ENCODE measurements at regions not wholly inside any gene's neighbourhood (a gene's known extent, or its start where the extent isn't known, plus 50 kb on each side); places are given as distances from the start of the nearest gene placed in this dataset.

DNA sequence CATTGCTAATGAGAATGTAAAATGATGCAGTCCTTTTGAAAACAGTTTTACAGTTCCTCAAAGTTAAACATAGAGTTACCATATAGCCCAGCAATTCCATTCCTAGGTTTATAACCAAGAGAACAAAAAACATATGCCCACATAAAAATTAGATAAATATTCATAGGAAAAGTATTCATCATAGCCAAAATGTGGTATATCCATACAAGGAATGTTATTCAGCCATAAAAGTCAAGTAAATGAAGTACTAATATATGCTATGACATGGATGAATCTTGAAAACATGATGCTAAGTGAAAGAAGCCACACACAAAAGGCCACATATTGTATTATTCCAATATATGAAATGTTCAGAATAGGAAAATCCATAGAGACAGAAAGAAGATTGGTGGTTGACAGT, 158.0 kb upstream of the CARMIL1 start:
- ChIA-PET POLR2A (no interaction called here), CTCF (ENCODE audit: low intra/inter-chr PET ratio, low total read pairs) (no interaction called here)
- Histone ChIP-seq H3K27me3 (ENCODE audit: control insufficient read depth in 1 of 2, insufficient read depth in 2 of 2, low read length in 2 of 2) (peaks cover 0 to 2% of the 10 kb centered on the region in 2 experiments; a peak in 1 of 5 replicates), H3K9me3 (ENCODE audit: low read length) (no peaks in the 10 kb centered on the region), H3K27ac (ENCODE audit: extremely low read length, insufficient read depth, low read length) (no peak overlapping the region), H3K4me2 (ENCODE audit: low read depth, low read length) (no peak overlapping the region), H3K79me2 (ENCODE audit: insufficient read depth, low read length) (no peaks in the 10 kb centered on the region), H3K9ac (ENCODE audit: insufficient read depth, low read depth, low read length) (no peak overlapping the region), H3K36me3 (replicated peaks in 1 of 2; ENCODE audit: control insufficient read depth in 1 of 2, insufficient read depth in 2 of 2, low read length in 2 of 2) (no peaks in the 10 kb centered on the region), H3K4me3 (replicated peaks in 1 of 3; ENCODE audit: insufficient read depth in 1 of 3, low read depth in 2 of 3, low read length in 3 of 3) (no peak overlapping the region), H3K4me1 (ENCODE audit: insufficient read depth, low read length) (no peaks in the 10 kb centered on the region), H4K20me1 (ENCODE audit: insufficient read depth, low read length) (no peaks in the 10 kb centered on the region), H2AFZ (ENCODE audit: low read length) (no peak overlapping the region)
- intact Hi-C loops (cut with micrococcal nuclease; ENCODE audit: unreplicated experiment) (no loop called here), in situ Hi-C loops (cut with HindIII; ENCODE audit: extremely low pct_ligation_motif_present, low pct_unique_long_range_greater_than_20kb) (no loop called here)
- TF ChIP-seq, protein P1, sequence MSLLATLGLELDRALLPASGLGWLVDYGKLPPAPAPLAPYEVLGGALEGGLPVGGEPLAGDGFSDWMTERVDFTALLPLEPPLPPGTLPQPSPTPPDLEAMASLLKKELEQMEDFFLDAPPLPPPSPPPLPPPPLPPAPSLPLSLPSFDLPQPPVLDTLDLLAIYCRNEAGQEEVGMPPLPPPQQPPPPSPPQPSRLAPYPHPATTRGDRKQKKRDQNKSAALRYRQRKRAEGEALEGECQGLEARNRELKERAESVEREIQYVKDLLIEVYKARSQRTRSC (CRISPR knock-in tag; IDR thresholded peaks at IDR 0.05; ENCODE audit: low read depth), result no peak
- TF ChIP-seq ZBTB20 (CRISPR knock-in tag; IDR thresholded peaks at IDR 0.05; ENCODE audit: borderline replicate concordance, low read depth), result no peak
- no peak for TF ChIP-seq ZNF570 (CRISPR knock-in tag; IDR thresholded peaks at IDR 0.05; ENCODE audit: borderline replicate concordance)
- TF ChIP-seq GZF1 (CRISPR knock-in tag; IDR thresholded peaks at IDR 0.05), result no peak
- no TSS peak for BruUV-seq (replicated peaks)
- ATAC-seq (no peak), DNase-seq (ENCODE audit: low spot score) (no peak), FAIRE-seq (no peak)

DNA sequence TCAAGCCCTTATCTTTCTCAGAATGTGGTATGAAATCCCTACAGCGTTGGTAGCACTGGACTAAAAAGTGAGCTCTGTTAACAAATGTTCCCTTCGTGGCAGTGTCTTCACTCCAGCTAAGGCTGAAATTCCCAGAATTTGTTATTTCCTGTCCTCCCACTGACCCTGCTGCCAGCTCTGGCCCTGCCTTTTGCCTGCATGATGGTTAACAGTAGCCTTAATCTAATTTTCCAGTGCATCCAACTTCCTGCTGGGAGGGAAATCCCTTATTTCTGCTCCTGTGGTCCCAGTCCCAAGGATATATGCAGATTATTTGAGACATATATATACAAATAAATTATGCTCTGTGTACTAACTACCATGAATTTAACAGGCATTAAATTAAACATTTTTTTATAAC, 157.2 kb upstream of the CARMIL1 start:
- CTCF ChIA-PET (ENCODE audit: low intra/inter-chr PET ratio, low total read pairs), result no interaction called here
- no peak overlapping the region for H3K9ac ChIP-seq (ENCODE audit: insufficient read depth, low read depth, low read length)
- no peak overlapping the region for H3K4me3 ChIP-seq (replicated peaks in 1 of 3; ENCODE audit: insufficient read depth in 1 of 3, low read depth in 2 of 3, low read length in 3 of 3)
- no peaks in the 10 kb centered on the region for H4K20me1 ChIP-seq (ENCODE audit: insufficient read depth, low read length)
- ATAC-seq, result no peak
- H3K36me3 ChIP-seq (replicated peaks in 1 of 2; ENCODE audit: control insufficient read depth in 1 of 2, insufficient read depth in 2 of 2, low read length in 2 of 2), result no peaks in the 10 kb centered on the region
- no peaks in the 10 kb centered on the region for H3K4me1 ChIP-seq (ENCODE audit: insufficient read depth, low read length)
- H3K9me3 ChIP-seq (ENCODE audit: low read length), result no peaks in the 10 kb centered on the region
- in situ Hi-C loops (cut with HindIII; ENCODE audit: extremely low pct_ligation_motif_present, low pct_unique_long_range_greater_than_20kb) (no loop called here), intact Hi-C loops (cut with micrococcal nuclease; ENCODE audit: unreplicated experiment) (no loop called here)
- POLR2A ChIA-PET, result interaction anchor here (0.6 kb wide), 1 partner anchor 157 kb away, joined by 3 read pairs; the partner anchor contains the start of gene CARMIL1
- DNase-seq (ENCODE audit: low spot score), result no peak
- H3K27ac ChIP-seq (ENCODE audit: extremely low read length, insufficient read depth, low read length), result no peak overlapping the region
- WGBS (ENCODE audit: low lambda C conversion rate), result 26% methylated on average over 2 of the region's 2 CpGs
- no peaks in the 10 kb centered on the region for H3K79me2 ChIP-seq (ENCODE audit: insufficient read depth, low read length)
- peaks cover 0 to 2% of the 10 kb centered on the region in 2 experiments; a peak in 1 of 5 replicates for H3K27me3 ChIP-seq (ENCODE audit: control insufficient read depth in 1 of 2, insufficient read depth in 2 of 2, low read length in 2 of 2)
- no peak overlapping the region for H3K4me2 ChIP-seq (ENCODE audit: low read depth, low read length)
- no peak for FAIRE-seq
- BruUV-seq (replicated peaks), result no TSS peak
- H2AFZ ChIP-seq (ENCODE audit: low read length), result no peak overlapping the region
- no peak for TF ChIP-seq ZNF350 (CRISPR knock-in tag; IDR thresholded peaks at IDR 0.05; ENCODE audit: borderline replicate concordance, low read depth)
- no peak for TF ChIP-seq TERF1 (CRISPR knock-in tag; IDR thresholded peaks at IDR 0.05)
- TF ChIP-seq, protein P2, sequence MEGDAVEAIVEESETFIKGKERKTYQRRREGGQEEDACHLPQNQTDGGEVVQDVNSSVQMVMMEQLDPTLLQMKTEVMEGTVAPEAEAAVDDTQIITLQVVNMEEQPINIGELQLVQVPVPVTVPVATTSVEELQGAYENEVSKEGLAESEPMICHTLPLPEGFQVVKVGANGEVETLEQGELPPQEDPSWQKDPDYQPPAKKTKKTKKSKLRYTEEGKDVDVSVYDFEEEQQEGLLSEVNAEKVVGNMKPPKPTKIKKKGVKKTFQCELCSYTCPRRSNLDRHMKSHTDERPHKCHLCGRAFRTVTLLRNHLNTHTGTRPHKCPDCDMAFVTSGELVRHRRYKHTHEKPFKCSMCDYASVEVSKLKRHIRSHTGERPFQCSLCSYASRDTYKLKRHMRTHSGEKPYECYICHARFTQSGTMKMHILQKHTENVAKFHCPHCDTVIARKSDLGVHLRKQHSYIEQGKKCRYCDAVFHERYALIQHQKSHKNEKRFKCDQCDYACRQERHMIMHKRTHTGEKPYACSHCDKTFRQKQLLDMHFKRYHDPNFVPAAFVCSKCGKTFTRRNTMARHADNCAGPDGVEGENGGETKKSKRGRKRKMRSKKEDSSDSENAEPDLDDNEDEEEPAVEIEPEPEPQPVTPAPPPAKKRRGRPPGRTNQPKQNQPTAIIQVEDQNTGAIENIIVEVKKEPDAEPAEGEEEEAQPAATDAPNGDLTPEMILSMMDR (CRISPR knock-in tag; IDR thresholded peaks at IDR 0.05), result no peak
- TF ChIP-seq, protein P3, sequence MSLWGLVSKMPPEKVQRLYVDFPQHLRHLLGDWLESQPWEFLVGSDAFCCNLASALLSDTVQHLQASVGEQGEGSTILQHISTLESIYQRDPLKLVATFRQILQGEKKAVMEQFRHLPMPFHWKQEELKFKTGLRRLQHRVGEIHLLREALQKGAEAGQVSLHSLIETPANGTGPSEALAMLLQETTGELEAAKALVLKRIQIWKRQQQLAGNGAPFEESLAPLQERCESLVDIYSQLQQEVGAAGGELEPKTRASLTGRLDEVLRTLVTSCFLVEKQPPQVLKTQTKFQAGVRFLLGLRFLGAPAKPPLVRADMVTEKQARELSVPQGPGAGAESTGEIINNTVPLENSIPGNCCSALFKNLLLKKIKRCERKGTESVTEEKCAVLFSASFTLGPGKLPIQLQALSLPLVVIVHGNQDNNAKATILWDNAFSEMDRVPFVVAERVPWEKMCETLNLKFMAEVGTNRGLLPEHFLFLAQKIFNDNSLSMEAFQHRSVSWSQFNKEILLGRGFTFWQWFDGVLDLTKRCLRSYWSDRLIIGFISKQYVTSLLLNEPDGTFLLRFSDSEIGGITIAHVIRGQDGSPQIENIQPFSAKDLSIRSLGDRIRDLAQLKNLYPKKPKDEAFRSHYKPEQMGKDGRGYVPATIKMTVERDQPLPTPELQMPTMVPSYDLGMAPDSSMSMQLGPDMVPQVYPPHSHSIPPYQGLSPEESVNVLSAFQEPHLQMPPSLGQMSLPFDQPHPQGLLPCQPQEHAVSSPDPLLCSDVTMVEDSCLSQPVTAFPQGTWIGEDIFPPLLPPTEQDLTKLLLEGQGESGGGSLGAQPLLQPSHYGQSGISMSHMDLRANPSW (CRISPR knock-in tag; IDR thresholded peaks at IDR 0.05; ENCODE audit: borderline replicate concordance), result no peak
- TF ChIP-seq PLSCR1 (CRISPR knock-in tag; IDR thresholded peaks at IDR 0.05; ENCODE audit: borderline replicate concordance), result no peak
- TF ChIP-seq CEBPG (CRISPR knock-in tag; IDR thresholded peaks at IDR 0.05), result no peak
- no peak for TF ChIP-seq KDM1A (CRISPR knock-in tag; IDR thresholded peaks at IDR 0.05)
- no peak for TF ChIP-seq ZBTB8A (CRISPR knock-in tag; IDR thresholded peaks at IDR 0.05; ENCODE audit: borderline replicate concordance, low read depth)
